HG02678 (cell line): ENCODE measurements at regions not wholly inside any gene's neighbourhood (a gene's known extent, or its start where the extent isn't known, plus 50 kb on each side); places are given as distances from the start of the nearest gene placed in this dataset.

Experiments
- ATAC-seq: cut with Tn5 transposase; IDR thresholded peaks from one replicate; pipeline ENCODE4 v1.9.1; 2021; ENCODE audit warnings: mild to moderate bottlenecking, moderate library complexity; ENCODE audit not compliant: unreplicated experiment

DNA sequence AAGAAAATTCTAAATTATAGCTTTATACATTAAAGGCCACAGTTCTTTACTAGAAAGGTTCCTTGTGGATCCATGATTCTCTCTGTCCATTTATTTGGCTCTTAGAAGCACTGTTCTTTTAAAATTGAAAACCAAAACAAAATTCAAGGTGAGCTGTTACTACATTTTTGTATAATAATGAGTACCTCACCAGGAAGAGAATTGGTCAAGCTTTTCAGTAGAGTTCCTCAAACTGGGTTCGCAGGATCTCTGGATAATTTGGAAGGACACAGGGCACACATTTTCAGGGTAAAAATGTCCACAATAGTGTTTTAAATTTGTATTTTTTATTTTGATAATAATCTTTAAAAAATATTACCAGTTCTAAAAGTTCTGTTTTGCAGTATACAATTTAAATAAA, 93.0 kb downstream of the PPP1R3A start:
- no peak for ATAC-seq

DNA sequence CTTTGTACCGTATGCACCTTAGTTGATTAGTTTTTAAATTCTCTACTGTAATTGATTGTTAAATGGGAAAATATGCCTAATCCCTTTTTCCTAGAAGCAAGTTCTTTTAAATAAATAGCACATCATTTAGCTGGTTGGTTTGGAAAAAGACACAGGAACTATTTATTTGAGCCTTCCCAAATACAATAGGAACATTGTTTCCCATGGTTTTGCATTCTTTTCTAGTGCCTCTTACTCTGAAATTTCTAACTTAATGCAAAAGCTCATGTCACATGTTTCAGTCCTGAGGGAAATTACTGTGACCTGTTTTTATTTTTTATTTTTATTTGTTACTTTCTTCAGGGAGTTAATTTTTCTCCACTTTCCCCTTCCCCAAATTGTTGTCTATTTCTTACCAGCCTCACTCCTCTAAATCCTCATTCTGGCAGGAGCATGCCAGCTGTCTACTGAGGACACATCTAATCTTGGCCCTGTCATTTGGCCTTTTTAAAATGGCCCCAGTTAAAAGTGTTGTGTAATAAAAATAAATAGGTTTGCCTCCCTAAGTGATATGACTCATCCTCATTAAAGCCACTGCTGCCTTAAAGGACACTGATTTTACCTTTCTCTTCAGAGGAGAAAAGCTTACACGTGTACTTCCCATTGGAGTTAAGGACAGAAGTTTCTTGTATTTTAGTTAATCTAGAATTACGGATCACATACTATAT, 94.5 kb downstream of the PPP1R3A start:
- no peak for ATAC-seq

- no peak for ATAC-seq
Measured at GRCh38 chr7:113819474-113819873, 99.3 kb downstream of the PPP1R3A start.

DNA sequence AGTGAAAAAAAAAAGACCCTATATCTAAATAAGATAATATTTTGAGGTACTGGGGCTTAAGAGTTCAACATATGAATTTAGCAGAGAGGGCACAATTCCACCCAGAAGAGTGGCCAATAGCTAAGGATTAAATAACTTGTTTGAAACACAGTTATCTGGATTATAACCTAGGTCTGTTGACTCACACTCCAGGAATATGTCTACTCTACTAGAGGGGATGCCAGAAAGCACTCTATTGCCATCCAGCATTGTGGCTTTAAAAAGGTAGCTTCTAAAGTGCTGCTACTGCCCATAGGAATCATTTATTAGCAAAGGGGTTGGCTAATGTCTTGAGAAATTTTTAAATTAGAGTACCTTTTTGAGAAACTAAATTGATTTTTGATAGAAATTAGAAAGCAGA, 102.2 kb downstream of the PPP1R3A start:
- no peak for ATAC-seq

GRCh38 chr7:113813471-113813870, 105.3 kb downstream of the PPP1R3A start:
- no peak for ATAC-seq

GRCh38 chr7:113812591-113813255, 106.1 kb downstream of the PPP1R3A start:
- ATAC-seq: no peak

DNA sequence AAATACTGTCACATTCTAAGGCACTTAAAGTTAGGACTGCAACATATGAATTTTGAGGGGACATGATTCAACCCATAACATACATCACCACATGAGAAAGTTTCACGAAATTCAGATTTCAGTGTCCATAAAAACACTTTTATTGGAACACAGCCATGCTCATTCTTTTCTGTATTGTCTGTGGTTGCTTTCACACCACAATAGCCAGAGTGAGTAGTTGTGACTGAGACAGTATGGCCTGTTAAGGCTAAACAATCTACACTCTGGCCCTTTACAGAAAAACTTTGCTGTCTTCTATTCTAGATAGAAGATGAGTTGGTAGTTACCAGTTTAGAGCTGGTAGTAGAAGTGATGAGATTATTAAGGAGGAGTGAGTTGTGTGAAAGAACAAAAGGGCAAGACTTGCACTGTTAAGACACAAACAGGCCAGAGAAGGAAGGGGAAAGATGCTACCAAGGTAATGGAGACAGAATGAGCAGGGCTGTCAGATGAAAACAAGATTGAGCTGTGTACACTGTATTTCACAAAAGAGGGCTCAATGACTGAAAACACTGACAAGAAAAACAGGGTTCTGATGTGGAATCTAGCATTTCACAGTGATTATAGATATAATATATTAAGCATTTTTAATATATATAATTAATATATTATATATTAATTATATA, 108.6 kb downstream of the PPP1R3A start:
- no peak for ATAC-seq

GRCh38 chr7:113809581-113809980, 109.2 kb downstream of the PPP1R3A start:
- no peak for ATAC-seq

GRCh38 chr7:113806633-113807327, 112.0 kb downstream of the PPP1R3A start:
- ATAC-seq: no peak

GRCh38 chr7:113805976-113806375, 112.8 kb downstream of the PPP1R3A start:
- no peak for ATAC-seq

DNA sequence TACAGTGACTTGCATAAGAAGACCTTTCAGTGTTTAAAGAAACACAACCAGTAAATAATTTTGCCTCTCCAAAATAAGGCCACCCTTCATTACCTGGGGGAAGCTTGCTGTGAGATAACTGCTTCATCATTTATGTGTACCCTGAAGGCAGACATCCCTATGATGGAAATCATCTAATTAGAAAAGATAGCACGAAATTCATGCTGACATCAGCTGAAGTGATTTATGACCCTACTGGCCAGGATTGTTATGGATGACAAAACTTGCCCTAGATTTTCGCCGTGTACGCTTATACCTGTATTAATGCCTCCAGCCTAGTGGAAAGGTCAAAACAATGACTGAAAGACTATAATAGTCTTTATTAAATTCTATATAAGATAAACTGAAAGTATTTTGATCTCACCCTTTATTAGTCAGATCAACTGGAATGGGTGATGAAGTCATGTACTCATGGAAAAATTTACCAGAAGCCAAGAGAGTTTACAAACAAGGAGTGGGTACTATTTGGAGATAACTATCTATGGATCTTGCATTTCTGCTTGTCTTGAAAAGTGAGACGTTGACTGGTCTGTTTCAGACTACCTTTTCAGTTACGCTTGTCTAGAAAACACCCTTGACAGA, 114.2 kb downstream of the PPP1R3A start:
- ATAC-seq: no peak

DNA sequence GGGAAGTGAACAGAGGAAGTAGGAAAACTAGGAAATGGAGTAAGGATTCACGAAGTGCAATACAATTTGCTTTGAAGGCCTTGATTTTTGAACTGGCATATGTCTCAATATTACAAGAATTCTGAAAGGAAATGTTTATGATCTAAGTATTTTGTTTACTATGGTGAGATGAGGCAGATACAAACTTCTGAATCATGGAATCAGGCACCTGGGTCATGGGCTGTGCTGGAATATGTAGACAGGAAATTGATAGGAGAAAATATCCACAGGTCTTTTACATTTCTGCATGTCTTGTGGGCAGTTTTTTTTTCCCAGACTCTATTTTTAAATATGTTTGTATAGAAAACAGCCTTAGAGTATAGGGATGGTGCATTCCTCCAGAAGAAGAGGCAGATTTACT, 117.1 kb downstream of the PPP1R3A start:
- no peak for ATAC-seq

GRCh38 chr7:113800826-113801225, 118.0 kb downstream of the PPP1R3A start:
- no peak for ATAC-seq

GRCh38 chr7:113799896-113800295, 118.9 kb downstream of the PPP1R3A start:
- ATAC-seq: peak; percentile 97

GRCh38 chr7:113797420-113798010, 121.3 kb downstream of the PPP1R3A start:
- no peak for ATAC-seq

GRCh38 chr7:113796557-113796956, 122.3 kb downstream of the PPP1R3A start:
- no peak for ATAC-seq

GRCh38 chr7:113794573-113794972, 124.2 kb downstream of the PPP1R3A start:
- no peak for ATAC-seq

DNA sequence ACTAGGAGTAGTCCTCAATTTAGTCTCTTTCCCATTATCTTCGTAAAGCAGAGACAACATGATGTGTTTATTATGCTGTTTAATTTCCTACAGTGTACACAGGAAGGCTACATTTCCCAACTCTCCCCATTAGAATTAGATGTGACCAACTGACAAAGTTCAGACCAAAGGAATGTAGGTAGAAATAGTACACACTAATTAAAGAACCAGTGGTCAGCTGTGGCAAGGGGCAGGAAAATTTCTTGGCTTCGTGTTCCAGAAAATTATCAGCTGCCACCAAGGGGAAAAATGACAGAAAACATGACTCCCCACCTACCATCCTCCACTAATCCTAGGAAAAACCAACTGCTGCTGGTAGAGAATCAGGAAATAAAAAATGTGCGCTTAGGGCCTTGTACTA, 125.6 kb downstream of the PPP1R3A start:
- ATAC-seq: no peak

- no peak for ATAC-seq
Measured at GRCh38 chr7:113790025-113790424, 128.8 kb downstream of the PPP1R3A start.

- ATAC-seq: no peak
Measured at GRCh38 chr7:113787106-113787505, 131.7 kb downstream of the PPP1R3A start.

DNA sequence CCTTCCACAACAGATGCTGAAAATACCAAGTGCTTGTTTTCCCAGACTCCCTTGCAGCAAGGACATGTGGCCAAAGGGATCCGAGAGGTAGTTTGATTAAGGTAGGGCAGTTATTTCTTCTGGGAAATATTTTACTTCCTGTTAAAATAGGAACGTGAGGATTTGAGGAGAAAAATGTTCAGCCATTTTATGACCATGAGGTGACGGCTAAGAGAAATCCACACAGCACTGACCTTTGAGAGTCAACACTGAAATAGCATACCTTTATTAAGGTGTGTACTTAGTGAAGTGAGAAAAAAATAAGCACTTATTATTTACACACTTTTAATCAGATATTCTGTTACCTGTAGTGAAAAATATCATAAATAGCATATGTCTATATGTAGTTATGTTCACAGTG, 133.9 kb downstream of the PPP1R3A start:
- ATAC-seq: no peak
